Anterior cingulate cortex (tissue), 58 donors: ENCODE measurements at regions not wholly inside any gene's neighbourhood (a gene's known extent, or its start where the extent isn't known, plus 50 kb on each side); places are given as distances from the start of the nearest gene placed in this dataset.

Experiments used
- DNase-seq, 58 donors: peaks; one replicate each; lab custom pipeline; 2025; lab: John Stamatoyannopoulos, UW

DNA sequence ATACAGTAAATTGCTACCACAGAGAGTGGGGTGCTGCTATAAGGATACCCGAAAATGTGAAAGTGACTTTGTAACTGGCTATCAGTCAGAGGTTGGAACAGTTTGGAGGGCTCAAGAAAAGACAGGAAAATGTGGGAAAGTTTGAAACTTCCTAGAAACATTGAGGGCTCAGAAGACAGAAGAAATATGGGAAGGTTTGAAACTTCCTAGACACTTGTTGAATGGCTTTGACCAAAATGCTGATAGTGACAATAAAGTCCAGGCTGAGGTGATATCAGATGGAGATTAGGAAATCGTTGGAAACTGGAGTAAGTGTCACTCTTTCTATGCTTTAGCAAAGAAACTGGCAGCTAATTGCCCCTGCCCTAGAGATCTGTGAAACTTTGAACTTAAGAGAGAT is 1158.6 kb upstream of the CDH6 start:
- DNase-seq = no peak

DNA sequence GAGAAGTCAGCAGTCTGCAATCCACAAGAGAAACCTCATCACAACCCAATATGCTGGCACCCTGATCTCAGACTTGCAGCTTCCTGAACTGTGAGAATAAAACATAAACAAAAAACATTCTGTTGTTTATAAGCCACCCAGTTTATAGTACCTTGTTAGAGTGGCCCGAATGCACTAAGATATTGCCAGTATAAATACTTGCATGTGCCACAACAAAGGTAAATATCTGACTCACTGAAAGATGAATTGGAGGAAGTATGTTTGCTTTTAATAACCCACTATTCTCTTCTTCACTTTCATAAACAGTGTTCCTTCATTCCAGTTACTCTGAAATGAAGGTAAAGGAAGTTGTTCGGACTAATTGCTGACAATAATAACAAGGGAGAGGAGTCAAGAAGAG is 1163.4 kb upstream of the CDH6 start:
- DNase-seq = no peak

GRCh38 chr5:30001826-30002225 is 1191.7 kb upstream of the CDH6 start:
- no peak for DNase-seq

- DNase-seq = no peak
These were observed 1193.3 kb upstream of the CDH6 start for GRCh38 chr5:30000231-30000630.

- DNase-seq = no peak
These were observed 1198.3 kb upstream of the CDH6 start for GRCh38 chr5:29995154-29995553.

GRCh38 chr5:29994519-29994918 is 1199.0 kb upstream of the CDH6 start:
- DNase-seq = no peak

DNA sequence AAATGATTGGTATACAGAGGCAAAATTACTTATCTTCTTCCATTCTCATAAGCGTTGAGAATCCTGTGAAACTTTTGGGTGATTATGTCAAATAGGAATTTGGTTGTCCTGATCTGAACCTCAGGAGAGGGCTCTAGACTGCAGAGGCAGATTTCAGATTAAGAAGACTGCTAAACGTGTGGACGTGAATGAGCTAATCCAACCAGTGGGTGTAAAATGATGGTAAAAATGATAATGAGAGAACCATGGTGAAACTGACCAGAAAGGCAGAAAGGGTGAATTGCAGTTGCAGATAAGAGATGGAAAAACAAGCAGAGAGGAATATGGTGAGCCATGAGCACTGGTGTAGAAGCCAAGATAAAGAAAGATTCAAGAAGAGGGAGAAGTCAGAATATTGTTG is 1200.2 kb upstream of the CDH6 start:
- no peak for DNase-seq

- DNase-seq = no peak
These were observed 1201.2 kb upstream of the CDH6 start for GRCh38 chr5:29992248-29992647.

DNA sequence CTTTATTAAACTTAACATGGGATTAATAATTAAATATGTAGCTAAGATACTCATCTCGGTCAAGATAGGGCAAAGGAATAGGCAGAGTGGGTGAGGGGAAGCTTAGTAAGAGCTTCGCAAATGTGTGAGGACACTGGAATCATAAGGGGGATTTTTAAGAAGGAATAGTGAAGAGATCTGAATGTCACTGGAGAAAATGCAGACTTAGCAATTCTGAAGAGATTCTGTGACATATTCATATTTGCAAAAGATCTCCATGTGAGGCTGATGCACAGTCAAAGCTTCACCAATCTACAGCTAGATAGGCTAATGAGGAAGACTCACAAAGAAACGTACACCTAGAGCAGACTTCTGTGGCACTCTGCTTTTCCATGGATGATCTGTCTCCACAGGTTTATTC is 1202.8 kb upstream of the CDH6 start:
- DNase-seq = no peak

DNA sequence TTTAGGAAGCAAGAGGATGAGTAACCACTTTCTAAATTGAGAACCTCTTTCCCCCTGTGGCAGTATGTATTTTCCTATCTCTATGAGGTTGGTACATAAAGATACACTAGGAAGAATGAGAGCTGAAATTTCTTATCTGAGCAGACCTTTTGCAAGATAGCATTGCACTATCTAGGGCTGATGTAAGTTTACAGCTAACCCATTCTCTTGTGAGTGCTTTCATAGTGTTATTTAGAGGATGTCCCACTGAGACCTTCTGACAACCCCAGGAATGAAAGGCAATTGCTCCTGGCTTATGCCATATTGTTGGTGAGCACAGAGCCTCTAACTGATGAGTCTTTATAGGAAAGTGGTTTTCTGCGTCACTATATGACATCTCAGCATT is 1209.3 kb upstream of the CDH6 start:
- no peak for DNase-seq

GRCh38 chr5:29983528-29984155 is 1209.8 kb upstream of the CDH6 start:
- no peak for DNase-seq

- DNase-seq = no peak
These were observed 1211.0 kb upstream of the CDH6 start for GRCh38 chr5:29982457-29982856.

- no peak for DNase-seq
These were observed 1220.9 kb upstream of the CDH6 start for GRCh38 chr5:29972597-29972996.

- DNase-seq = no peak
These were observed 1229.5 kb upstream of the CDH6 start for GRCh38 chr5:29963956-29964355.

GRCh38 chr5:29960323-29960722 is 1233.2 kb upstream of the CDH6 start:
- DNase-seq = no peak

DNA sequence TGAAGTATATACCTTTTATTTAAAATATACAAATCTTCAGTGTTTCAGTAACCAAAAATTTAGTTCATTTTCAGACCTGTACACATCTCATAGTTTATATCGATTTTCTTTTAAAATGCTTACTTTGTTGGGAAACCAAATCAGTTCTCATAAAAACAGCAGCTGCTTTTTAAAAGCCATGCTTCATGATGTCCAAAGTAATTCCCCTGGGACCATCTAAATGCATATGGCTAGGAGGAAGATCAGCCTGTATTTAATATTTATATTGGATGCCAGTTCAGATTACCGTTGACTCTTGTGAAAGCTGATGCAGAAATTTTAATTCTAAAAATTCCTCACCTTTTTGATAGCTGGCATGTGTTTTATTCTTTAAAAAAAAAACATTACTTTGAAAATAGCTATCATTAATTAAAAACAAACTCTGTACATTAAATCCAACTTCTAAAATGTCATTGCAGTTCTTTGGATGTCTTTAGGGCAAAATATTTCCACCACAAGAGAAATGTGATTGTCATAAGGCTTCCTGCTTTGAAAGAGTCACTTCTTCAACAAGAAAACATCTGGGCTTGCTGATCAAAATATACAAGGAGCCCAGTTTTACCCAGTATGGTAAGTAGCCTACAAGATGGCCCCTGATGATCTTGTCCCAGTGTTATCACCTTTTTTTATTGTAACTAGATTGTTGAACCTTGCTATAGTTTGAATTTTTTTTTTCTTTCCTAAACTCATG is 1242.9 kb upstream of the CDH6 start:
- no peak for DNase-seq

DNA sequence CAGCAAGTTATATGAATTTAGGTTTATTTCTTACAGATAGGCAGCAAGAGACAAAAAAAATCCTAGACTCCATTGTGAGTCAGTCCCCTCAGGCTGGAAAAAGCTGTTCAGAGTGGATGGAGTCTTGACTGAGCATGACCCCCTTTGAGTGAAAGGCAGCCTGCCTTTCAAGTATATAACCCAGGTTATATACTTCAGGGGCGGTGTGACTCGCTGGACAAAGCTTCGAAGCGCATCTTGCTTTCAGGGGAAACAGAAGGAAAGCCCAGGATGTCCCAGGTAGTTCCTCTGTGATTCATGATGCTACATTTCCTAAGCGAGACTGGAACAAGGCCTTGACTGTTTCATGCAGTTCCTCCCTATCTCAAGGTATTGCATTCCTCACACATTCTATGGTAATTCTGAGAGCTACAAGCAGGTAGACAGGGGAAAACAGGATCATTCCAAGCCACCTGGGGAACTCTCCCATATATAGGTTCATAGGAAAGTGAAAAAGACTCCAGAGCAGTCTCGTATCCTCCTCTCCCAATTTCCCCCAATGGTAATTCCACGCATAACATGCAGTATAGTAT is 1244.1 kb upstream of the CDH6 start:
- DNase-seq = no peak

- DNase-seq = no peak
These were observed 1249.2 kb upstream of the CDH6 start for GRCh38 chr5:29944327-29944726.

- no peak for DNase-seq
These were observed 1251.4 kb upstream of the CDH6 start for GRCh38 chr5:29942089-29942488.

GRCh38 chr5:29939988-29940387 is 1253.5 kb upstream of the CDH6 start:
- DNase-seq = no peak

- DNase-seq = no peak
These were observed 1258.1 kb upstream of the CDH6 start for GRCh38 chr5:29935371-29935770.

DNA sequence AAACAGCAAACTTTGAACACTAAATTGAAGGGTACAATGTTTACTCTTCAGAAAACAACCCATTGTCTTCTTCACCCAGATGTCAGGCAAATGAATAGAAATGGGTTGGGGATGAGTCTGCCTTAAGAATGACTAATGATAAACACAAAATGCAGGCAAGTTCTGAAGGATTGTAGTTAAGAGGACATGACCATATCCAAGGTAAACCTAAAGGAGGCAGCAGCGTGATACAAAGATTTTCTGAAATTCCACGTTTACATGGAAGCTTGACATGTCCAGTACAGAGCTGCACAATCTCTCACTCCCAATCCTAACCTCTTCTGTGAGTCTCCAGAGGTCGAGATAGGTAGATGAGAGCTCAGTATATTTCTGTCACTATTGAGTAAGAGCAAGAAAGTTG is 1263.2 kb upstream of the CDH6 start:
- DNase-seq = no peak
